Astrocyte of the spinal cord (primary cell): ENCODE measurements at regions not wholly inside any gene's neighbourhood (a gene's known extent, or its start where the extent isn't known, plus 50 kb on each side); places are given as distances from the start of the nearest gene placed in this dataset.
A peak's percentile ranks its signal among the peaks of the same experiment; 100 is the strongest.
"Not testable (repeated sequence)": the region's sequence is repeated elsewhere in the genome, so short reads cannot be mapped to it uniquely, and the experiment has no call there.

ENCODE experiments used
- DNase-seq: peaks from one replicate; pipeline ENCODE4 v3.0.0; 2011; ENCODE audit warnings: low read depth, low spot score
- H3K4me3 ChIP-seq: 2 replicates; pipeline ENCODE4 v1.5.1; 2011; ENCODE audit warnings: low read depth, mild to moderate bottlenecking, low read length, moderate library complexity
- CTCF ChIP-seq: IDR thresholded peaks from 2 replicates; pipeline ENCODE4 v1.5.1; 2012; ENCODE audit warnings: low read depth, mild to moderate bottlenecking, low read length, inconsistent platforms
- in situ Hi-C: cut with HindIII; loops from 2 replicates; pipeline ENCODE4 v1.10.0; 2017; ENCODE audit warnings: low sequenced_read_pairs

- DNase-seq: peak; percentile 4
- no peak overlapping the region for H3K4me3 ChIP-seq
- TF ChIP-seq CTCF: no peak
- in situ Hi-C loops: no loop called here
Observed at GRCh38 chr9:113738893-113739604, 137.1 kb upstream of the ZNF618 start.

GRCh38 chr9:113739605-113740507, 136.3 kb upstream of the ZNF618 start:
- H3K4me3 ChIP-seq, in situ Hi-C loops, DNase-seq: not testable (repeated sequence)

- H3K4me3 ChIP-seq, in situ Hi-C loops: not testable (repeated sequence)
- DNase-seq: peak; percentile 65
Observed at GRCh38 chr9:113740508-113741500, 135.3 kb upstream of the ZNF618 start.

- no peak for TF ChIP-seq CTCF
- no peak for DNase-seq
- in situ Hi-C loops: no loop called here
- no peak overlapping the region for H3K4me3 ChIP-seq
Observed at GRCh38 chr9:113741886-113742854, 133.9 kb upstream of the ZNF618 start.

- no peak for DNase-seq
- in situ Hi-C loops: no loop called here
- TF ChIP-seq CTCF: no peak
- no peak overlapping the region for H3K4me3 ChIP-seq
Observed at GRCh38 chr9:113742878-113743277, 133.2 kb upstream of the ZNF618 start.

- TF ChIP-seq CTCF: no peak
- no peak overlapping the region for H3K4me3 ChIP-seq
- in situ Hi-C loops: no loop called here
- DNase-seq: no peak
Observed at GRCh38 chr9:113746486-113746885, 129.6 kb upstream of the ZNF618 start.
